ENCODE measurements at regions not wholly inside any gene's neighbourhood (a gene's known extent, or its start where the extent isn't known, plus 50 kb on each side); places are given as distances from the start of the nearest gene placed in this dataset.

GRCh38 chr16:54458923-54459322, 172.3 kb upstream of the IRX3 start:
- no peak for TF ChIP-seq CTCF (tag by site-specific recombination; IDR thresholded peaks at IDR 0.05)
- TF ChIP-seq ZNF174 (tag by site-specific recombination; IDR thresholded peaks at IDR 0.05) = no peak
